Left forelimb (tissue), 1 donor: ENCODE measurements at regions not wholly inside any gene's neighbourhood (a gene's known extent, or its start where the extent isn't known, plus 50 kb on each side); places are given as distances from the start of the nearest gene placed in this dataset.
"Not testable (repeated sequence)": the region's sequence is repeated elsewhere in the genome, so short reads cannot be mapped to it uniquely, and the experiment has no call there.

Experiments
- DNase-seq: peaks from one replicate; pipeline ENCODE4 v3.0.0-alpha.2; 2018; ENCODE audit warnings: low spot score

- DNase-seq = no peak
Observed at GRCh38 chr12:91887957-91888356, 257.7 kb downstream of the BTG1 start.

- no peak for DNase-seq
Observed at GRCh38 chr12:91885851-91886731, 259.6 kb downstream of the BTG1 start.

GRCh38 chr12:91884230-91884629 is 261.4 kb downstream of the BTG1 start:
- DNase-seq = no peak

- DNase-seq = no peak
Observed at GRCh38 chr12:91883811-91884210, 261.8 kb downstream of the BTG1 start.

GRCh38 chr12:91882910-91883309 is 262.7 kb downstream of the BTG1 start:
- no peak for DNase-seq

- no peak for DNase-seq
Observed at GRCh38 chr12:91880528-91880927, 265.1 kb downstream of the BTG1 start.

GRCh38 chr12:91877456-91878235 is 268.0 kb downstream of the BTG1 start:
- no peak for DNase-seq

- DNase-seq = no peak
Observed at GRCh38 chr12:91877022-91877421, 268.6 kb downstream of the BTG1 start.

GRCh38 chr12:91875671-91876070 is 270.0 kb downstream of the BTG1 start:
- DNase-seq = not testable (repeated sequence)

- no peak for DNase-seq
Observed at GRCh38 chr12:91874086-91874865, 271.4 kb downstream of the BTG1 start.

- no peak for DNase-seq
Observed at GRCh38 chr12:91871751-91872150, 273.9 kb downstream of the BTG1 start.

- no peak for DNase-seq
Observed at GRCh38 chr12:91870872-91871707, 274.6 kb downstream of the BTG1 start.

- DNase-seq = no peak
Observed at GRCh38 chr12:91868054-91868453, 277.6 kb downstream of the BTG1 start.

- DNase-seq = no peak
Observed at GRCh38 chr12:91866566-91866965, 279.1 kb downstream of the BTG1 start.

- no peak for DNase-seq
Observed at GRCh38 chr12:91863702-91864101, 281.9 kb downstream of the BTG1 start.

GRCh38 chr12:91861554-91861953 is 284.1 kb downstream of the BTG1 start:
- no peak for DNase-seq

- DNase-seq = no peak
Observed at GRCh38 chr12:91859347-91859746, 286.3 kb downstream of the BTG1 start.

- no peak for DNase-seq
Observed at GRCh38 chr12:91857813-91858542, 287.7 kb downstream of the BTG1 start.

- DNase-seq = no peak
Observed at GRCh38 chr12:91854725-91855124, 290.9 kb downstream of the BTG1 start.

- DNase-seq = no peak
Observed at GRCh38 chr12:91853350-91854127, 292.1 kb downstream of the BTG1 start.
